LNCaP clone FGC (cell line): ENCODE measurements at regions not wholly inside any gene's neighbourhood (a gene's known extent, or its start where the extent isn't known, plus 50 kb on each side); places are given as distances from the start of the nearest gene placed in this dataset.

ENCODE experiments used
- DNase-seq: peaks from one replicate; pipeline ENCODE4 v3.0.0-alpha.2; 2011; ENCODE audit warnings: low read depth
- H3K4me3 ChIP-seq: 2 replicates; pipeline ENCODE4 v1.5.1; 2011; ENCODE audit warnings: mild to moderate bottlenecking, low read depth, low read length, control low read depth
- CTCF ChIP-seq: IDR thresholded peaks from 2 replicates; pipeline ENCODE4 v1.5.1; 2012; ENCODE audit warnings: mild to moderate bottlenecking; ENCODE audit not compliant: control insufficient read depth, insufficient read depth; ENCODE audit errors: extremely low read depth

GRCh38 chr20:16982091-16982726 lies 234.1 kb downstream of the OTOR start:
- TF ChIP-seq CTCF, result no peak
- no peak overlapping the region for H3K4me3 ChIP-seq
- no peak for DNase-seq

- DNase-seq, result no peak
- H3K4me3 ChIP-seq, result no peak overlapping the region
- TF ChIP-seq CTCF, result no peak
These were observed 236.3 kb downstream of the OTOR start for GRCh38 chr20:16984481-16984880.

- TF ChIP-seq CTCF, result no peak
- DNase-seq, result no peak
- no peak overlapping the region for H3K4me3 ChIP-seq
These were observed 223.5 kb upstream of the PCSK2 start for GRCh38 chr20:17003170-17003870.

GRCh38 chr20:17010181-17010580 lies 216.7 kb upstream of the PCSK2 start:
- no peak for DNase-seq
- TF ChIP-seq CTCF, result no peak
- no peak overlapping the region for H3K4me3 ChIP-seq

- no peak overlapping the region for H3K4me3 ChIP-seq
- TF ChIP-seq CTCF, result no peak
- DNase-seq, result no peak
These were observed 214.2 kb upstream of the PCSK2 start for GRCh38 chr20:17012546-17013226.

GRCh38 chr20:17014217-17014616 lies 212.6 kb upstream of the PCSK2 start:
- DNase-seq, result no peak
- TF ChIP-seq CTCF, result no peak
- no peak overlapping the region for H3K4me3 ChIP-seq
